ENCODE measurements at regions not wholly inside any gene's neighbourhood (a gene's known extent, or its start where the extent isn't known, plus 50 kb on each side); places are given as distances from the start of the nearest gene placed in this dataset.

DNA sequence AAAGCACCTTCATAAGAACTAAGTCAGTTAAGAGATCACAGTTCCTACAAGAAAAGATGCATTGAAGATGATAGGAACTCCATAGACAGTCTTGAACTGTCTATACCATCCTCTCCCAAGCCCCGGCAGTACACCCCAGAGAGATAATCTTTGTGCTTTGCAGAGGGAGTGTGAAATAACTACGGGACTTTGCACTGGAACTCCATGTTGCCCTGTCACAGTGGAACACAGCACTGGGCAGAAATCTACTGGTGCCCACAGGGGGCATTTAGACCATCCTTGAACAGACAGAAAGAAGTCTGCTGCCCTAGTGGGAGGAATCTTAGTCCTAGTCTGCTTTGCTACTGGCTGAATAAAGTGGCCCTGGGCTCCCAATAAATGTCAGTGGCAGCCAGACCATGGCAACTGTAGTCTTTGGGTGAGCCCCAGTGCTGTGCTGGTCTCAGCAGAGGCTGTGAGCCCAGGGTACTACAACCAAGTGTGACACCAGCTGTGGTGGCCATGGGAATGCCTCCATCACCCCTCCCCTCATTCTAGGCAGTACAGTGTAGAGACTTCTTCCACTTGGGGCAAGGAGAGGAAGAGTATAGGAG lies 107.7 kb upstream of the TMEM168 start:
- no peak overlapping the region for H2BK5ac ChIP-seq (ENCODE audit: insufficient read length, low read length)
- H3K4me1 Mint-ChIP-seq: peaks cover 0 to 2% of the 10 kb centered on the region in 2 experiments; a peak in 2 of 4 replicates
- H2AFZ ChIP-seq (ENCODE audit: low read length): no peak overlapping the region
- no peaks in the 10 kb centered on the region for H3K79me2 ChIP-seq (ENCODE audit: insufficient read depth, low read length)
- no peaks in the 10 kb centered on the region for H3K4me1 ChIP-seq (ENCODE audit: insufficient read depth, low read length)
- DNase-seq: no peak
- H3K79me1 ChIP-seq (ENCODE audit: insufficient read depth, low read depth, low read length, poor library complexity, severe bottlenecking): no peaks in the 10 kb centered on the region
- H3T11ph ChIP-seq (ENCODE audit: low read length): no peak overlapping the region
- no peak overlapping the region for H2BK15ac ChIP-seq (ENCODE audit: low read depth, low read length)
- no peak overlapping the region for H4K5ac ChIP-seq (ENCODE audit: insufficient read length, low read depth, low read length)
- no peaks in the 10 kb centered on the region for H3K9me3 ChIP-seq (ENCODE audit: control insufficient read depth, low read depth, low read length)
- no peak overlapping the region for H3K23ac ChIP-seq (ENCODE audit: insufficient read length, low read depth, low read length)
- peaks cover 25 to 34% of the 10 kb centered on the region in 2 experiments for H3K9me3 Mint-ChIP-seq
- no peak overlapping the region for H3K9ac ChIP-seq (ENCODE audit: extremely low read depth, insufficient read length, low read length)
- peaks cover 20 to 57% (median 38%) of the 10 kb centered on the region in 3 experiments for H3K36me3 Mint-ChIP-seq (ENCODE audit: insufficient read depth in 1 of 3, low read depth in 3 of 3)
- H3K27me3 Mint-ChIP-seq (ENCODE audit: low read depth): no peaks in the 10 kb centered on the region
- no peak overlapping the region for H4K91ac ChIP-seq (ENCODE audit: insufficient read length, low read depth, low read length)
- H3K4me2 ChIP-seq (ENCODE audit: insufficient read depth, insufficient read length, low read length): no peak overlapping the region
- H2AK5ac ChIP-seq (ENCODE audit: insufficient read length, low read length): no peak overlapping the region
- no peak overlapping the region for H3K27ac ChIP-seq (ENCODE audit: insufficient read length, low read depth, low read length)
- H2BK20ac ChIP-seq (ENCODE audit: low read depth, low read length, poor library complexity, severe bottlenecking): no peak overlapping the region
- H3K56ac ChIP-seq (ENCODE audit: insufficient read length, low read depth, low read length): no peak overlapping the region
- H3K14ac ChIP-seq (ENCODE audit: insufficient read depth, low read length): no peak overlapping the region
- H3K4ac ChIP-seq (ENCODE audit: low read depth, low read length): no peak overlapping the region
- H2BK12ac ChIP-seq (ENCODE audit: insufficient read length, low read depth, low read length): no peak overlapping the region
- H4K8ac ChIP-seq (replicated peaks; ENCODE audit: insufficient read length, low read depth, low read length): no peak overlapping the region
- no peaks in the 10 kb centered on the region for H4K20me1 ChIP-seq (ENCODE audit: control insufficient read depth, insufficient read depth, insufficient read length)
- no peak overlapping the region for H3K18ac ChIP-seq (ENCODE audit: insufficient read length, low read depth, low read length)
- WGBS (ENCODE audit: extremely low coverage, insufficient read length, low lambda C conversion rate): no CpG with 5 or more reads among the region's 2 CpGs
- TF ChIP-seq, protein P1, sequence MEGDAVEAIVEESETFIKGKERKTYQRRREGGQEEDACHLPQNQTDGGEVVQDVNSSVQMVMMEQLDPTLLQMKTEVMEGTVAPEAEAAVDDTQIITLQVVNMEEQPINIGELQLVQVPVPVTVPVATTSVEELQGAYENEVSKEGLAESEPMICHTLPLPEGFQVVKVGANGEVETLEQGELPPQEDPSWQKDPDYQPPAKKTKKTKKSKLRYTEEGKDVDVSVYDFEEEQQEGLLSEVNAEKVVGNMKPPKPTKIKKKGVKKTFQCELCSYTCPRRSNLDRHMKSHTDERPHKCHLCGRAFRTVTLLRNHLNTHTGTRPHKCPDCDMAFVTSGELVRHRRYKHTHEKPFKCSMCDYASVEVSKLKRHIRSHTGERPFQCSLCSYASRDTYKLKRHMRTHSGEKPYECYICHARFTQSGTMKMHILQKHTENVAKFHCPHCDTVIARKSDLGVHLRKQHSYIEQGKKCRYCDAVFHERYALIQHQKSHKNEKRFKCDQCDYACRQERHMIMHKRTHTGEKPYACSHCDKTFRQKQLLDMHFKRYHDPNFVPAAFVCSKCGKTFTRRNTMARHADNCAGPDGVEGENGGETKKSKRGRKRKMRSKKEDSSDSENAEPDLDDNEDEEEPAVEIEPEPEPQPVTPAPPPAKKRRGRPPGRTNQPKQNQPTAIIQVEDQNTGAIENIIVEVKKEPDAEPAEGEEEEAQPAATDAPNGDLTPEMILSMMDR (conservative IDR thresholded peaks at IDR 0.05): no peak
- H3K23me2 ChIP-seq (ENCODE audit: insufficient read length, low read depth, low read length, poor library complexity, severe bottlenecking): no peaks in the 10 kb centered on the region
- no peak overlapping the region for H3K4me3 Mint-ChIP-seq
- H3K27me3 ChIP-seq (ENCODE audit: insufficient read depth, low read length): no peaks in the 10 kb centered on the region
- H3K27ac Mint-ChIP-seq: 0 out of 7 replicates have a peak overlapping the region, but pooled peaks of 1 of the 3 experiments have one; percentile 40
- H2BK120ac ChIP-seq (ENCODE audit: low read depth, low read length, poor library complexity, severe bottlenecking): no peak overlapping the region
